H9 (cell line): ENCODE measurements at regions not wholly inside any gene's neighbourhood (a gene's known extent, or its start where the extent isn't known, plus 50 kb on each side); places are given as distances from the start of the nearest gene placed in this dataset.

Experiments used
- DNase-seq: peaks from one replicate; pipeline ENCODE4 v3.0.0-alpha.2; 2017
- H2AFZ ChIP-seq: one replicate; pipeline ENCODE4 v1.6.1; 2013; ENCODE audit warnings: mild to moderate bottlenecking, low read length, control low read depth, moderate library complexity
- H2AK5ac ChIP-seq: 2 replicates; pipeline ENCODE4 v1.6.1; 2013; ENCODE audit warnings: low read length, control low read depth, mixed read lengths; ENCODE audit not compliant: insufficient read length
- H2BK120ac ChIP-seq: one replicate; pipeline ENCODE4 v1.6.1; 2013; ENCODE audit warnings: low read depth, mild to moderate bottlenecking, low read length, control low read depth, inconsistent platforms; ENCODE audit not compliant: poor library complexity, severe bottlenecking
- H2BK12ac ChIP-seq: 2 replicates; pipeline ENCODE4 v1.6.1; 2013; ENCODE audit warnings: low read length, control low read depth, mixed read lengths, low read depth; ENCODE audit not compliant: insufficient read length
- H2BK15ac ChIP-seq: 2 replicates; pipeline ENCODE4 v1.6.1; 2013; ENCODE audit warnings: low read depth, low read length, control low read depth
- H2BK20ac ChIP-seq: one replicate; pipeline ENCODE4 v1.6.1; 2013; ENCODE audit warnings: low read depth, mild to moderate bottlenecking, low read length, control low read depth, inconsistent platforms; ENCODE audit not compliant: poor library complexity, severe bottlenecking
- H2BK5ac ChIP-seq: 2 replicates; pipeline ENCODE4 v1.6.1; 2013; ENCODE audit warnings: low read length, control low read depth, mixed read lengths; ENCODE audit not compliant: insufficient read length
- H3K14ac ChIP-seq: 2 replicates; pipeline ENCODE4 v1.6.1; 2013; ENCODE audit warnings: low read length, control low read depth; ENCODE audit not compliant: insufficient read depth
- H3K18ac ChIP-seq: 2 replicates; pipeline ENCODE4 v1.6.1; 2013; ENCODE audit warnings: low read depth, mild to moderate bottlenecking, mixed read lengths, low read length, control low read depth; ENCODE audit not compliant: insufficient read length
- H3K23ac ChIP-seq: 2 replicates; pipeline ENCODE4 v1.6.1; 2013; ENCODE audit warnings: low read length, control low read depth, mixed read lengths, low read depth; ENCODE audit not compliant: insufficient read length
- H3K23me2 ChIP-seq: 2 replicates; pipeline ENCODE4 v1.6.1; 2013; ENCODE audit warnings: low read depth, mild to moderate bottlenecking, mixed read lengths, low read length, control low read depth; ENCODE audit not compliant: insufficient read length, poor library complexity, severe bottlenecking
- H3K27ac ChIP-seq: 2 replicates; pipeline ENCODE4 v1.5.1; 2013; ENCODE audit warnings: low read length, control low read depth, mixed read lengths, low read depth; ENCODE audit not compliant: insufficient read length
- H3K27me3 ChIP-seq: 2 replicates; pipeline ENCODE4 v1.6.1; 2013; ENCODE audit warnings: low read length, control low read depth, inconsistent platforms; ENCODE audit not compliant: insufficient read depth
- H3K4ac ChIP-seq: 2 replicates; pipeline ENCODE4 v1.6.1; 2013; ENCODE audit warnings: low read depth, mild to moderate bottlenecking, control low read depth, inconsistent platforms, low read length, moderate library complexity
- H3K4me1 ChIP-seq: 2 replicates; pipeline ENCODE4 v1.6.1; 2013; ENCODE audit warnings: low read length, control low read depth, inconsistent platforms; ENCODE audit not compliant: insufficient read depth
- H3K4me2 ChIP-seq: 2 replicates; pipeline ENCODE4 v1.6.1; 2013; ENCODE audit warnings: low read length, control low read depth, mixed read lengths; ENCODE audit not compliant: insufficient read length, insufficient read depth
- H3K56ac ChIP-seq: 2 replicates; pipeline ENCODE4 v1.6.1; 2013; ENCODE audit warnings: low read depth, mild to moderate bottlenecking, mixed read lengths, low read length, control low read depth; ENCODE audit not compliant: insufficient read length
- H3K79me1 ChIP-seq: 2 replicates; pipeline ENCODE4 v1.6.1; 2013; ENCODE audit warnings: low read depth, mild to moderate bottlenecking, moderate library complexity, low read length, control low read depth, inconsistent platforms; ENCODE audit not compliant: insufficient read depth, poor library complexity, severe bottlenecking
- H3K79me2 ChIP-seq: 2 replicates; pipeline ENCODE4 v1.6.1; 2013; ENCODE audit warnings: low read length, control low read depth, inconsistent platforms; ENCODE audit not compliant: insufficient read depth
- H3K9ac ChIP-seq: 2 replicates; pipeline ENCODE4 v1.6.1; 2013; ENCODE audit warnings: low read length, control low read depth, mixed read lengths; ENCODE audit not compliant: insufficient read length; ENCODE audit errors: extremely low read depth
- H3K9me3 ChIP-seq: one replicate; pipeline ENCODE4 v1.6.1; 2013; ENCODE audit warnings: low read depth, low read length, inconsistent platforms; ENCODE audit not compliant: control insufficient read depth
- H3T11ph ChIP-seq: one replicate; pipeline ENCODE4 v1.6.1; 2013; ENCODE audit warnings: mild to moderate bottlenecking, low read length, control low read depth, inconsistent platforms
- H4K20me1 ChIP-seq: one replicate; pipeline ENCODE4 v1.6.1; 2013; ENCODE audit not compliant: control insufficient read depth, insufficient read length, insufficient read depth
- H4K5ac ChIP-seq: 2 replicates; pipeline ENCODE4 v1.6.1; 2013; ENCODE audit warnings: low read depth, mild to moderate bottlenecking, mixed read lengths, low read length, control low read depth; ENCODE audit not compliant: insufficient read length
- H4K8ac ChIP-seq: replicated peaks from 2 replicates; pipeline ENCODE4 v1.6.1; 2013; ENCODE audit warnings: low read length, control low read depth, mixed read lengths, low read depth; ENCODE audit not compliant: insufficient read length
- H4K91ac ChIP-seq: 2 replicates; pipeline ENCODE4 v1.6.1; 2013; ENCODE audit warnings: low read depth, mild to moderate bottlenecking, moderate library complexity, mixed read lengths, low read length, control low read depth; ENCODE audit not compliant: insufficient read length
- H3K27ac Mint-ChIP-seq, 3 experiments: 2 replicates in 2 of 3; 3 replicates in 1 of 3; pipeline ENCODE4 v1.8.0; 2020 to 2021; ENCODE audit warnings: mixed read lengths in 3 of 3, mild to moderate bottlenecking in 1 of 3, moderate library complexity in 1 of 3
- H3K27me3 Mint-ChIP-seq: 2 replicates; pipeline ENCODE4 v1.8.0; 2021; ENCODE audit warnings: low read depth, mild to moderate bottlenecking, moderate library complexity, mixed read lengths
- H3K36me3 Mint-ChIP-seq, 3 experiments: 2 replicates in 2 of 3; 3 replicates in 1 of 3; pipeline ENCODE4 v1.8.0; 2020 to 2021; ENCODE audit warnings: low read depth in 3 of 3, mixed read lengths in 3 of 3; ENCODE audit not compliant: insufficient read depth in 1 of 3
- H3K4me1 Mint-ChIP-seq, 2 experiments: 2 replicates each; pipeline ENCODE4 v1.8.0; 2020; ENCODE audit warnings: mixed read lengths in 2 of 2
- H3K4me3 Mint-ChIP-seq, 2 experiments: 2 replicates in 1 of 2; 3 replicates in 1 of 2; pipeline ENCODE4 v1.8.0; 2020 to 2021; ENCODE audit warnings: mild to moderate bottlenecking in 2 of 2, mixed read lengths in 2 of 2, moderate library complexity in 1 of 2
- H3K9me3 Mint-ChIP-seq, 2 experiments: 2 replicates in 1 of 2; 3 replicates in 1 of 2; pipeline ENCODE4 v1.8.0; 2020; ENCODE audit warnings: mild to moderate bottlenecking in 2 of 2, mixed read lengths in 2 of 2, moderate library complexity in 1 of 2
- WGBS: extraction: QIAGEN DNeasy Blood & Tissue Kit; methylation state at CpG from one replicate; pipeline ENCODE4 v1.1.7; 2013; ENCODE audit warnings: missing lambda C conversion rate, low lambda C conversion rate, mixed read lengths; ENCODE audit not compliant: insufficient read length; ENCODE audit errors: extremely low coverage; 5-methylcytosine and 5-hydroxymethylcytosine counted together
- TF ChIP-seq, protein P1 (sequence below): fragments of 200-600 bp; sonication (generic); conservative IDR thresholded peaks from 3 replicates; pipeline ENCODE4 v1.8.0; 2021; ENCODE audit warnings: antibody characterized with exemption, mild to moderate bottlenecking

DNA sequence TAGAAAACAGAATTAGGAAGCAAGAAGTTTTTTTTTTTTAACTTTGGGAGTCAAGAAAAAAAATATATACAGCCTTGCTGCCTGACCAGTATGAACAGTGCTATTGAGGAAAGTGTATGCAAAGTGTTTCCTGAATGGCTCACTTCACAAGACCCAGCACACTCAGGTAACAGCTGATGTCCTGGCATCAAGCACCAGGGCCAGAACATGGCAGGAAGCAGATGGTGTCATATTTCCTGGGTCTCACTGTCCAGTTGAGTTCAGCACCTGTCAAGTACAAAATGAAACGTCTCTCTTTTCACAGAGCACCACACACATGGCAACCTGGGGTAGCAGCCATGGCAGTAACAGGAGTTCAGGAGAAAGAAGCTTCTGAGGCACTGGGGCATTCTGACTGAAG lies 372.3 kb downstream of the TTLL7 start:
- peaks cover 18 to 19% of the 10 kb centered on the region in 2 experiments for H3K4me1 Mint-ChIP-seq
- H3K4ac ChIP-seq = no peak overlapping the region
- H3K9ac ChIP-seq = no peak overlapping the region
- H3K9me3 Mint-ChIP-seq = no peaks in the 10 kb centered on the region
- no peak for DNase-seq
- H4K5ac ChIP-seq = no peak overlapping the region
- no peaks in the 10 kb centered on the region for H3K9me3 ChIP-seq
- H3K56ac ChIP-seq = no peak overlapping the region
- no CpG with 5 or more reads among the region's 1 CpG for WGBS
- no peak overlapping the region for H3K27ac ChIP-seq
- H2AFZ ChIP-seq = no peak overlapping the region
- H4K8ac ChIP-seq = no peak overlapping the region
- no peaks in the 10 kb centered on the region; a peak in 1 of 7 replicates for H3K36me3 Mint-ChIP-seq
- no peaks in the 10 kb centered on the region for H3K27me3 ChIP-seq
- no peaks in the 10 kb centered on the region for H3K79me2 ChIP-seq
- H2BK120ac ChIP-seq = no peak overlapping the region
- no peaks in the 10 kb centered on the region for H3K27me3 Mint-ChIP-seq
- no peak overlapping the region for H3K4me2 ChIP-seq
- no peak overlapping the region for H2BK15ac ChIP-seq
- H3K23ac ChIP-seq = no peak overlapping the region
- H2AK5ac ChIP-seq = no peak overlapping the region
- no peaks in the 10 kb centered on the region for H4K20me1 ChIP-seq
- no peaks in the 10 kb centered on the region; the same call in 1 of the 2 replicates for H3K4me1 ChIP-seq
- H3K23me2 ChIP-seq = no peaks in the 10 kb centered on the region
- no peaks in the 10 kb centered on the region for H3K79me1 ChIP-seq
- no peak overlapping the region for H3K4me3 Mint-ChIP-seq
- no peak overlapping the region for H4K91ac ChIP-seq
- H3K14ac ChIP-seq = no peak overlapping the region
- H3K18ac ChIP-seq = no peak overlapping the region
- no peak overlapping the region for H2BK12ac ChIP-seq
- no peak overlapping the region for H2BK5ac ChIP-seq
- H3K27ac Mint-ChIP-seq = no peak overlapping the region
- H2BK20ac ChIP-seq = no peak overlapping the region
- TF ChIP-seq, protein P1, sequence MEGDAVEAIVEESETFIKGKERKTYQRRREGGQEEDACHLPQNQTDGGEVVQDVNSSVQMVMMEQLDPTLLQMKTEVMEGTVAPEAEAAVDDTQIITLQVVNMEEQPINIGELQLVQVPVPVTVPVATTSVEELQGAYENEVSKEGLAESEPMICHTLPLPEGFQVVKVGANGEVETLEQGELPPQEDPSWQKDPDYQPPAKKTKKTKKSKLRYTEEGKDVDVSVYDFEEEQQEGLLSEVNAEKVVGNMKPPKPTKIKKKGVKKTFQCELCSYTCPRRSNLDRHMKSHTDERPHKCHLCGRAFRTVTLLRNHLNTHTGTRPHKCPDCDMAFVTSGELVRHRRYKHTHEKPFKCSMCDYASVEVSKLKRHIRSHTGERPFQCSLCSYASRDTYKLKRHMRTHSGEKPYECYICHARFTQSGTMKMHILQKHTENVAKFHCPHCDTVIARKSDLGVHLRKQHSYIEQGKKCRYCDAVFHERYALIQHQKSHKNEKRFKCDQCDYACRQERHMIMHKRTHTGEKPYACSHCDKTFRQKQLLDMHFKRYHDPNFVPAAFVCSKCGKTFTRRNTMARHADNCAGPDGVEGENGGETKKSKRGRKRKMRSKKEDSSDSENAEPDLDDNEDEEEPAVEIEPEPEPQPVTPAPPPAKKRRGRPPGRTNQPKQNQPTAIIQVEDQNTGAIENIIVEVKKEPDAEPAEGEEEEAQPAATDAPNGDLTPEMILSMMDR = no peak
- no peak overlapping the region for H3T11ph ChIP-seq
